HEK293T (cell line): ENCODE measurements at regions not wholly inside any gene's neighbourhood (a gene's known extent, or its start where the extent isn't known, plus 50 kb on each side); places are given as distances from the start of the nearest gene placed in this dataset.

Experiments
- CTCF ChIA-PET: fragments of 350-600 bp; formaldehyde crosslinking; extraction: SDS; loops from one replicate; lab custom pipeline; 2021; ENCODE audit warnings: antibody characterized with exemption, inconsistent platforms; lab: Yijun Ruan, JAX
- POLR2A ChIA-PET: fragments of 350-600 bp; formaldehyde crosslinking; extraction: SDS; loops from one replicate; lab custom pipeline; 2020; ENCODE audit warnings: antibody characterized with exemption, inconsistent platforms; lab: Yijun Ruan, JAX
- DNase-seq: peaks from one replicate; pipeline ENCODE4 v3.0.0; 2012; ENCODE audit warnings: mixed read lengths; ENCODE audit errors: extremely low spot score
- ARNT ChIP-seq: fragments of 450-650 bp; IDR thresholded peaks from 2 replicates; pipeline ENCODE4 v1.6.1; 2017; ENCODE audit warnings: mild to moderate bottlenecking
- BHLHE40 ChIP-seq: fragments of 450-650 bp; IDR thresholded peaks from 2 replicates; pipeline ENCODE4 v1.6.1; 2016; ENCODE audit warnings: mild to moderate bottlenecking, moderate library complexity, borderline replicate concordance
- CTBP1 ChIP-seq: fragments of 450-650 bp; IDR thresholded peaks from 2 replicates; pipeline ENCODE4 v1.6.1; 2016; ENCODE audit warnings: borderline replicate concordance
- ELF4 ChIP-seq: fragments of 450-650 bp; IDR thresholded peaks from 2 replicates; pipeline ENCODE4 v1.6.1; 2017; ENCODE audit warnings: antibody characterized with exemption
- FOXA1 ChIP-seq: fragments of 450-650 bp; IDR thresholded peaks from 2 replicates; pipeline ENCODE4 v1.6.1; 2016; ENCODE audit warnings: mild to moderate bottlenecking
- FOXK2 ChIP-seq: fragments of 450-650 bp; IDR thresholded peaks from 2 replicates; pipeline ENCODE4 v1.6.1; 2016; ENCODE audit warnings: mild to moderate bottlenecking
- FOXM1 ChIP-seq: fragments of 450-650 bp; IDR thresholded peaks from 2 replicates; pipeline ENCODE4 v1.6.1; 2017; ENCODE audit warnings: mild to moderate bottlenecking, borderline replicate concordance
- HDGF ChIP-seq: fragments of 450-650 bp; IDR thresholded peaks from 2 replicates; pipeline ENCODE4 v1.6.1; 2017; ENCODE audit warnings: antibody characterized with exemption, borderline replicate concordance
- L3MBTL2 ChIP-seq: fragments of 450-650 bp; conservative IDR thresholded peaks from 2 replicates; pipeline ENCODE4 v1.6.1; 2016; ENCODE audit warnings: mild to moderate bottlenecking
- LEF1 ChIP-seq: fragments of 450-650 bp; IDR thresholded peaks from 2 replicates; pipeline ENCODE4 v1.6.1; 2017; ENCODE audit warnings: mild to moderate bottlenecking, borderline replicate concordance
- NFRKB ChIP-seq: fragments of 450-650 bp; IDR thresholded peaks from 2 replicates; pipeline ENCODE4 v1.6.1; 2016; ENCODE audit warnings: mild to moderate bottlenecking, moderate library complexity
- SP1 ChIP-seq: fragments of 450-650 bp; IDR thresholded peaks from 2 replicates; pipeline ENCODE4 v1.6.1; 2017
- SUZ12 ChIP-seq: fragments of 450-650 bp; IDR thresholded peaks from 2 replicates; pipeline ENCODE4 v1.6.1; 2016; ENCODE audit warnings: mild to moderate bottlenecking
- TARDBP ChIP-seq: fragments of 450-650 bp; IDR thresholded peaks from 2 replicates; pipeline ENCODE4 v1.6.1; 2016
- ZNF384 ChIP-seq: fragments of 450-650 bp; IDR thresholded peaks from 2 replicates; pipeline ENCODE4 v1.6.1; 2016
- TF ChIP-seq, protein P1 (sequence below): fragments of 450-650 bp; IDR thresholded peaks from 2 replicates; pipeline ENCODE4 v1.6.1; 2016

DNA sequence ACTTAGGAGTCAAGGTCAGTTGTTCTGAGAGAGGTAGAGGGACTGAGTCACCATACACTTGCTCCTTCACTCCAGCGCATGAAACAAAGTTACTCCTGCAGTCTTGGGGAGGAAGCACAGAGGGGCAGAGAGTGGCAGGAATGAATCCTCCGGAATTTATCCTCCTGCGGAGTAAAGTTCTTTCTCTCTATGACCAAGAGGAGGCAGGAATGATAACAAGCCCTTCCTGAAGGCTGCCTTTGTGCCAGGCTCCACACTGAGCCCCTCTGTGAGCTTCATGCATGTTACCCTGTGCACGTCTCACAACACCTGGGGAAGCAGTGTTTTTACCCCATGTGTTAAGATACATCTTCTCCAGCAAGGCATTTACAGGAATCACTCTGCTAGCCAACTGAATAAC, 458.4 kb downstream of the KLF12 start:
- POLR2A ChIA-PET: no interaction called here
- TF ChIP-seq FOXK2 (no peak), BHLHE40 (no peak), ELF4 (no peak), FOXA1 (no peak)
- no peak for DNase-seq
- CTCF ChIA-PET: no interaction called here

DNA sequence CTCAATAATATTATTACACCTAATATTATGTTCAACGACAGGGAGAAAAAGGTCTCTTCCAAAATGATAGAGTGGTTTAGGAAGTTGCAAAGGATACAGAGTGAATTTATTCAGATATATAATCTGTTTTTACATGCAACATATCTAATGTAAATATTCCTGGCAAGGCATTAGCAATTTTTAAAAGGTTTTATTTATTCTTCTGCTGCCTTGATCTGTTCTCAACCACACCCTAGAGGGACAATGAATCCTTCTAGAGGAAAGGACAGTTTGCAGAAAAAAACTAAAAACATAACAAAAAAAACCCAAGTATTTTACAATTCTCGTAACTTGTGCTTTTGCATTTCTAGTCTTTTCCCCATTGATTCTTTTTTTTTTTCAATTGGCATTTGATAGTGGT, 459.6 kb downstream of the KLF12 start:
- CTCF ChIA-PET: no interaction called here
- POLR2A ChIA-PET: no interaction called here
- DNase-seq: no peak
- TF ChIP-seq SUZ12 (no peak), SP1 (no peak), FOXK2 (no peak), BHLHE40 (no peak), ZNF384 (no peak)
- TF ChIP-seq, protein P1, sequence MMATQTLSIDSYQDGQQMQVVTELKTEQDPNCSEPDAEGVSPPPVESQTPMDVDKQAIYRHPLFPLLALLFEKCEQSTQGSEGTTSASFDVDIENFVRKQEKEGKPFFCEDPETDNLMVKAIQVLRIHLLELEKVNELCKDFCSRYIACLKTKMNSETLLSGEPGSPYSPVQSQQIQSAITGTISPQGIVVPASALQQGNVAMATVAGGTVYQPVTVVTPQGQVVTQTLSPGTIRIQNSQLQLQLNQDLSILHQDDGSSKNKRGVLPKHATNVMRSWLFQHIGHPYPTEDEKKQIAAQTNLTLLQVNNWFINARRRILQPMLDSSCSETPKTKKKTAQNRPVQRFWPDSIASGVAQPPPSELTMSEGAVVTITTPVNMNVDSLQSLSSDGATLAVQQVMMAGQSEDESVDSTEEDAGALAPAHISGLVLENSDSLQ: no peak

DNA sequence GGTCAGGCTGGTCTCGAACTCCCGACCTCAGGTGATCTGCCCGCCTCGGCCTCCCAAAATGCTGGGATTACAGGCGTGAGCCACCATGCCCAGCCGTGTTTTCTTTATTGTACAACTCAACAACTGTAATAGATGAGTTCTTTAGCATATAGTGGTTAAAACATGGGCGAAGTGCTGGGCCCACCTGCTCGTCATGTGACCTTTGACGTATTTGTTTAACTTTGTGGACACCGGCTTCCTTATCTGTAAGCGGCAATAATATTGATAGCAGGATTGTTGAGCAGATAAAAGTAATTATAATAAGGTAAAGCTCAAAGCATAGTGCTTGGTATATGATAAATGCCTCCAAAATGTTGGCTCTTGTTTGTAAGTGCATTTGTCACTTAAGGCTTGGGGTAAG, 460.3 kb downstream of the KLF12 start:
- ChIA-PET POLR2A (no interaction called here), CTCF (no interaction called here)
- TF ChIP-seq TARDBP (no peak), SP1 (no peak)
- DNase-seq: no peak

DNA sequence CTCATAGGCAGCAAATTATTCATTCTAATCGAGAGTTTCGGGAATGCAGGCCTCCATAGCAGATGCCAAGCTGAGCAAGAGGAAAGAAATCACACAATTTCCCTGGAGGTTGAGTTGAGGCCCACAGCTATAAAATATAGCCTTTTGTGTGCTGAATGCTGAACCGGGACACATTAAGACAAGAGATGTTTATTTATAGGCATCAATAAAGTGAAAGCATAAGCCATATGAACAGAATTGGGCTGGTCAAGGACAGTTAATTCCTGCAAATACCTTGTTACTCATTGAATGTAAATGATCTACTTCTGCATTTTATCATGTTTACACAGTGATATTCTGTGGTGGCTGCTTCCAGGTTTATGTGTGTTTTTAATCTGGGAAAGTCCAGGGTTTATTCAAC, 461.7 kb downstream of the KLF12 start:
- ChIA-PET CTCF (no interaction called here), POLR2A (no interaction called here)
- no peak for DNase-seq
- TF ChIP-seq L3MBTL2: no peak
- TF ChIP-seq TARDBP: no peak
- TF ChIP-seq CTBP1: no peak
- no peak for TF ChIP-seq SUZ12
- no peak for TF ChIP-seq HDGF
- TF ChIP-seq SP1: no peak
- no peak for TF ChIP-seq ZNF384
- no peak for TF ChIP-seq NFRKB

DNA sequence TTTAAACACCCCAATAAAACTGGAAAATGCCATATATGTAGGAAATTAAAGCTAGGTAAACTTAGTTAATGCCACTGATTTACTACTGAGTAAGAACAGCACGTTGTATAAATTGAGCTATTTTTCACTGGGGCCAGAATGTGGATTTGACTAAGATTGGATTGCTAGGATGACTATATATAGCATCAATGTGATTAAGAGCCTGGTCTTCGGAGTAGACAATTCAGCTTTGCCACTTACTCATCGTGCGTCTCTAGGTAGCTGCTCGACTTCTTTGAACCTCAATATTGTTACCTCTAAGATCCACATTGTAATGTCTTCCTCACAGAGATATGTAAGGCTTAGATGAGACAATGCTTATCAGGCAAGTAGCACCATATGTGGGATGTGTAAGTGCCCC, 462.5 kb downstream of the KLF12 start:
- CTCF ChIA-PET: interaction anchor here (0.6 kb wide), 1 partner anchor 515 kb away, joined by 4 read pairs; no protein-coding TSS in a partner anchor
- DNase-seq: no peak
- no peak for TF ChIP-seq CTBP1
- no peak for TF ChIP-seq ARNT
- TF ChIP-seq L3MBTL2: no peak
- TF ChIP-seq FOXM1: no peak
- no peak for TF ChIP-seq HDGF
- no peak for TF ChIP-seq BHLHE40
- TF ChIP-seq SUZ12: no peak
- no peak for TF ChIP-seq FOXA1
- TF ChIP-seq LEF1: no peak
- TF ChIP-seq ZNF384: no peak
- TF ChIP-seq TARDBP: no peak
- no peak for TF ChIP-seq FOXK2
- TF ChIP-seq SP1: no peak
- no peak for TF ChIP-seq NFRKB
- TF ChIP-seq ELF4: no peak
- TF ChIP-seq, protein P1: no peak
- POLR2A ChIA-PET: no interaction called here

DNA sequence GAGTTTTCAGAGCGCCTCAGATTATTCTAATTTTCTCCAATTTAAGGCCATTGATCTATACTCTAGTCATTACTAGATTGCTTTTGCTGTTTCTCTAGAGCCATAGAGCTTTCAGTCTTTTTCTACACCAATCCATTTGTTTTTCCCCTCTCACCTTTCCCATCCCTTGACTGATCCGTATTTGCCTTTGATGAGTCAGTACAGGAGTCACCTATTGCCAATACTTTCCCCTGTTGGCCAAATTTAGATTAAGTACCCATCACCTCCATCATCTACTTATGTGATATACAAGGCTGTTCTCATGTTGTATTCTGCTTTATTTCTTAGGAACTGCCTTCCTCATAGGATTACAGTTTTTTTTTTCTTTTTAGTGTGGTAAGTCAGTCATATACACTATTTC, 463.2 kb downstream of the KLF12 start:
- DNase-seq: no peak
- ChIA-PET CTCF (no interaction called here), POLR2A (no interaction called here)
- TF ChIP-seq FOXA1 (no peak), BHLHE40 (no peak), FOXM1 (no peak), ZNF384 (no peak), TARDBP (no peak), HDGF (no peak), CTBP1 (no peak), NFRKB (no peak), ELF4 (no peak), SUZ12 (no peak), ARNT (no peak), FOXK2 (no peak), L3MBTL2 (no peak), LEF1 (no peak), SP1 (no peak)
- TF ChIP-seq, protein P1: no peak

DNA sequence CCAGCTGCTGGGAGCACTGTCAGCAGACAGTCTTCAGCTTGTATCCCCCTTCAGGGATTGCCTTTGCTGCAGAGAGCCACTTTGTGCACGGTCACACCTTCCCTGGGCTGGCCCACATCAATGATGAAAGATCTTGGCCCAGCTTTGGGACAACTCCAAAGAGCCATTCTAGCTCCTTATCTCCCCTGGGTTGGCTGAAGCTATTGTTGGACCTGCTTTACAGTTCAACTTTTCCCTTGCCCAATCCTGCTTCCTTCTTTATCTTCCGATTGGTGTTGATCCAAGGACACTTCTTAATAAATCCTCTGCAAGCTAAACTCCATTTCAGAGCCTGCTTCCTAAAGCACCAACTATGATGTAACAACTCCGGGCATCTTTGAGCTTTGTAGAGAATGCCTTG, 466.4 kb downstream of the KLF12 start:
- TF ChIP-seq LEF1 (no peak), FOXM1 (no peak), SP1 (no peak), FOXA1 (no peak), CTBP1 (no peak), BHLHE40 (no peak), SUZ12 (no peak), HDGF (no peak), TARDBP (no peak), NFRKB (no peak), L3MBTL2 (no peak)
- ChIA-PET POLR2A (no interaction called here), CTCF (no interaction called here)
- DNase-seq: no peak
